GM06990 (cell line): ENCODE measurements at regions not wholly inside any gene's neighbourhood (a gene's known extent, or its start where the extent isn't known, plus 50 kb on each side); places are given as distances from the start of the nearest gene placed in this dataset.

Experiments
- DNase-seq: peaks from one replicate; pipeline ENCODE4 v3.0.0-alpha.2; 2011; ENCODE audit not compliant: insufficient read length; ENCODE audit errors: extremely low read depth
- H3K27me3 ChIP-seq: replicated peaks from 2 replicates; pipeline ENCODE4 v1.6.0; 2011; ENCODE audit warnings: low read length; ENCODE audit not compliant: control insufficient read depth, insufficient read depth
- H3K36me3 ChIP-seq: 2 replicates; pipeline ENCODE4 v1.5.1; 2011; ENCODE audit warnings: low read length; ENCODE audit not compliant: control insufficient read depth, insufficient read depth
- H3K4me3 ChIP-seq: replicated peaks from 2 replicates; pipeline ENCODE4 v1.5.1; 2011; ENCODE audit warnings: low read depth, mild to moderate bottlenecking, control low read depth, low read length
- CTCF ChIP-seq: IDR thresholded peaks from 2 replicates; pipeline ENCODE4 v1.5.1; 2011; ENCODE audit warnings: low read length, control low read depth, mild to moderate bottlenecking, inconsistent platforms; ENCODE audit not compliant: insufficient read depth, poor library complexity, severe bottlenecking

- TF ChIP-seq CTCF, result no peak
- Histone ChIP-seq H3K4me3 (no peak overlapping the region), H3K27me3 (no peaks in the 10 kb centered on the region), H3K36me3 (no peaks in the 10 kb centered on the region)
- DNase-seq, result no peak
Measured at GRCh38 chr7:40947566-40947965, 755.3 kb downstream of the INHBA start.

- no peak for DNase-seq
- no peak for TF ChIP-seq CTCF
- Histone ChIP-seq H3K36me3 (no peaks in the 10 kb centered on the region), H3K4me3 (no peak overlapping the region), H3K27me3 (no peaks in the 10 kb centered on the region)
Measured at GRCh38 chr7:40946549-40946948, 756.3 kb downstream of the INHBA start.

GRCh38 chr7:40945788-40946187 is 757.1 kb downstream of the INHBA start:
- DNase-seq, result no peak
- TF ChIP-seq CTCF, result no peak
- H3K27me3 ChIP-seq, result no peaks in the 10 kb centered on the region
- H3K36me3 ChIP-seq, result no peaks in the 10 kb centered on the region
- H3K4me3 ChIP-seq, result no peak overlapping the region

- H3K27me3 ChIP-seq, result no peaks in the 10 kb centered on the region
- DNase-seq, result no peak
- H3K36me3 ChIP-seq, result no peaks in the 10 kb centered on the region
- no peak overlapping the region for H3K4me3 ChIP-seq
- TF ChIP-seq CTCF, result no peak
Measured at GRCh38 chr7:40944981-40945585, 757.8 kb downstream of the INHBA start.

GRCh38 chr7:40937879-40938278 is 765.0 kb downstream of the INHBA start:
- no peak for DNase-seq
- Histone ChIP-seq H3K36me3 (no peaks in the 10 kb centered on the region), H3K27me3 (no peaks in the 10 kb centered on the region), H3K4me3 (no peak overlapping the region)
- TF ChIP-seq CTCF, result no peak

- TF ChIP-seq CTCF, result no peak
- Histone ChIP-seq H3K36me3 (no peaks in the 10 kb centered on the region), H3K4me3 (no peak overlapping the region), H3K27me3 (no peaks in the 10 kb centered on the region)
- no peak for DNase-seq
Measured at GRCh38 chr7:40935435-40935834, 767.5 kb downstream of the INHBA start.
